ENCODE measurements at regions not wholly inside any gene's neighbourhood (a gene's known extent, or its start where the extent isn't known, plus 50 kb on each side); places are given as distances from the start of the nearest gene placed in this dataset.

- no peak overlapping the region for H3K4me3 ChIP-seq
These were observed 661.2 kb downstream of the SQOR start for GRCh38 chr15:46296002-46296401.

GRCh38 chr15:46296797-46297196 lies 662.0 kb downstream of the SQOR start:
- Histone ChIP-seq H3K27me3 (no peaks in the 10 kb centered on the region), H3K9me3 (ENCODE audit: low read depth) (no peaks in the 10 kb centered on the region), H3K4me3 (no peak overlapping the region), H3K36me3 (no peaks in the 10 kb centered on the region), H3K27ac (no peak overlapping the region), H3K4me1 (ENCODE audit: low read depth) (no peaks in the 10 kb centered on the region)
- DNase-seq (ENCODE audit: low read depth in 1 of 2, low spot score in 1 of 2), result no peak
- no peak for TF ChIP-seq CTCF (IDR thresholded peaks at IDR 0.05; ENCODE audit: low read depth, low read length)

More at GRCh38 chr15:46296002-46296401, 661.2 kb downstream of the SQOR start:
- no peak for TF ChIP-seq CTCF (IDR thresholded peaks at IDR 0.05; ENCODE audit: low read depth, low read length)
- Histone ChIP-seq H3K36me3 (no peaks in the 10 kb centered on the region), H3K4me1 (ENCODE audit: low read depth) (no peaks in the 10 kb centered on the region), H3K9me3 (ENCODE audit: low read depth) (no peaks in the 10 kb centered on the region), H3K27me3 (no peaks in the 10 kb centered on the region), H3K27ac (no peak overlapping the region)
- DNase-seq (ENCODE audit: low read depth in 1 of 2, low spot score in 1 of 2), result no peak

- no peaks in the 10 kb centered on the region for H3K36me3 ChIP-seq
- no peak overlapping the region for H3K4me3 ChIP-seq
- no peak overlapping the region for H3K27ac ChIP-seq
- H3K4me1 ChIP-seq (ENCODE audit: low read depth), result no peaks in the 10 kb centered on the region
- no peak for TF ChIP-seq CTCF (IDR thresholded peaks at IDR 0.05; ENCODE audit: low read depth, low read length)
- H3K9me3 ChIP-seq (ENCODE audit: low read depth), result no peaks in the 10 kb centered on the region
- DNase-seq (ENCODE audit: low read depth in 1 of 2, low spot score in 1 of 2), result no peak
- H3K27me3 ChIP-seq, result no peaks in the 10 kb centered on the region
These were observed 662.9 kb downstream of the SQOR start for GRCh38 chr15:46297766-46298165.

- no peak for TF ChIP-seq CTCF (IDR thresholded peaks at IDR 0.05; ENCODE audit: low read depth, low read length)
- no peaks in the 10 kb centered on the region for H3K27me3 ChIP-seq
- no peaks in the 10 kb centered on the region for H3K9me3 ChIP-seq (ENCODE audit: low read depth)
- no peak overlapping the region for H3K27ac ChIP-seq
- DNase-seq (ENCODE audit: low read depth in 1 of 2, low spot score in 1 of 2), result no peak
- no peaks in the 10 kb centered on the region for H3K36me3 ChIP-seq
- no peak overlapping the region for H3K4me3 ChIP-seq
- H3K4me1 ChIP-seq (ENCODE audit: low read depth), result no peaks in the 10 kb centered on the region
These were observed 665.9 kb downstream of the SQOR start for GRCh38 chr15:46300716-46301115.

- H3K9me3 ChIP-seq (ENCODE audit: low read depth), result no peaks in the 10 kb centered on the region
- no peaks in the 10 kb centered on the region for H3K4me1 ChIP-seq (ENCODE audit: low read depth)
- no peak overlapping the region for H3K27ac ChIP-seq
- no peak overlapping the region for H3K4me3 ChIP-seq
- no peaks in the 10 kb centered on the region for H3K27me3 ChIP-seq
- no peaks in the 10 kb centered on the region for H3K36me3 ChIP-seq
- no peak for TF ChIP-seq CTCF (IDR thresholded peaks at IDR 0.05; ENCODE audit: low read depth, low read length)
- DNase-seq (ENCODE audit: low read depth in 1 of 2, low spot score in 1 of 2), result no peak
These were observed 666.5 kb downstream of the SQOR start for GRCh38 chr15:46301291-46301690.

GRCh38 chr15:46301826-46302225 lies 667.0 kb downstream of the SQOR start:
- no peaks in the 10 kb centered on the region for H3K4me1 ChIP-seq (ENCODE audit: low read depth)
- no peak overlapping the region for H3K4me3 ChIP-seq
- H3K36me3 ChIP-seq, result no peaks in the 10 kb centered on the region
- H3K9me3 ChIP-seq (ENCODE audit: low read depth), result no peaks in the 10 kb centered on the region
- H3K27me3 ChIP-seq, result no peaks in the 10 kb centered on the region
- DNase-seq (ENCODE audit: low read depth in 1 of 2, low spot score in 1 of 2), result no peak
- TF ChIP-seq CTCF (IDR thresholded peaks at IDR 0.05; ENCODE audit: low read depth, low read length), result no peak
- H3K27ac ChIP-seq, result no peak overlapping the region
